ENCODE measurements at regions not wholly inside any gene's neighbourhood (a gene's known extent, or its start where the extent isn't known, plus 50 kb on each side); places are given as distances from the start of the nearest gene placed in this dataset.

DNA sequence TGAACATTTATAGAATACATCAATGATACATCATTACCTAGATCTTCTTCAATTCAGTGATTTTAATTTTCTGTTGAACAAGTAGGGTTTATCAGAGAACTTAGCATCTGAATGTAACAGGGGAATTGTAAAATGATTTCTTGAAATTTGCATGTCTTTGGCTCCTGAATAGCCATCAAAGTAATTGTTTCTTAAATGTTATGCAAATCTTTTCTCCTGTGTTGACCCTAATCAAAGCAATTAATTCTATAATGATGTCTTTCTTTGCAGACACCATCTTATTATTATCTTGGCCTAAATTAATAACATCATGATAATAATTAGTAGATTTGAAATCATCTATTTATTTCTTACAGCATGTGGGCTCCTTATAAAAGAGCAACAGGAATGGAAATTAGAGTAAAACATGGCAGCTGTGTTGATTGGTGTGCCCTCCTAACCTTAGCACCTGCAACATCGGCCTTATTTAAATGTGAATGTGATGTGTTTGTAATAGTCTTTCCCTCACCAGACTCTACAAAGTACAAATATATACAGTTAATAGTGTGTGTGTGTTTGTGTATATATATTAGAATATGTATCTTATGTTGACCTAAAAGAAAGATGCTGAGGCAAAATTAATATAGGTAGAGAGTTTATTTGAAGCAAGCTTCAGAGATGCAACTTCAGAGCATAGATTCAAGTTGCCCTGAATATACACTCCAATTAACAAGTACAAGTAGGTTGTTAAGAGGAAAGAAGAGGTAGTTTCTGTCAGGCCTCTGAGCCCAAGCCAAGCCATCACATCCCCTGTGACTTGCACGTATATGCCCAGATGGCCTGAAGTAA, 328.0 kb upstream of the TECRL start:
- BruUV-seq (replicated peaks): no TSS peak
- H4K20me1 ChIP-seq (ENCODE audit: insufficient read depth, low read length): no peaks in the 10 kb centered on the region
- no peak for TF ChIP-seq TGIF2 (CRISPR knock-in tag; IDR thresholded peaks at IDR 0.05)
- TF ChIP-seq, protein P1, sequence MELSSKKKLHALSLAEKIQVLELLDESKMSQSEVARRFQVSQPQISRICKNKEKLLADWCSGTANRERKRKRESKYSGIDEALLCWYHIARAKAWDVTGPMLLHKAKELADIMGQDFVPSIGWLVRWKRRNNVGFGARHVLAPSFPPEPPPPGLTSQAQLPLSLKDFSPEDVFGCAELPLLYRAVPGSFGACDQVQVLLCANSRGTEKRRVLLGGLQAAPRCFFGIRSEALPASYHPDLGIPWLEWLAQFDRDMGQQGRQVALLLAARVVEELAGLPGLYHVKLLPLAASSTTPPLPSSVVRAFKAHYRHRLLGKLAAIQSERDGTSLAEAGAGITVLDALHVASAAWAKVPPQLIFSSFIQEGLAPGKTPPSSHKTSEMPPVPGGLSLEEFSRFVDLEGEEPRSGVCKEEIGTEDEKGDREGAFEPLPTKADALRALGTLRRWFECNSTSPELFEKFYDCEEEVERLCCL (CRISPR knock-in tag; IDR thresholded peaks at IDR 0.05; ENCODE audit: borderline replicate concordance): no peak
- TF ChIP-seq, protein P2, sequence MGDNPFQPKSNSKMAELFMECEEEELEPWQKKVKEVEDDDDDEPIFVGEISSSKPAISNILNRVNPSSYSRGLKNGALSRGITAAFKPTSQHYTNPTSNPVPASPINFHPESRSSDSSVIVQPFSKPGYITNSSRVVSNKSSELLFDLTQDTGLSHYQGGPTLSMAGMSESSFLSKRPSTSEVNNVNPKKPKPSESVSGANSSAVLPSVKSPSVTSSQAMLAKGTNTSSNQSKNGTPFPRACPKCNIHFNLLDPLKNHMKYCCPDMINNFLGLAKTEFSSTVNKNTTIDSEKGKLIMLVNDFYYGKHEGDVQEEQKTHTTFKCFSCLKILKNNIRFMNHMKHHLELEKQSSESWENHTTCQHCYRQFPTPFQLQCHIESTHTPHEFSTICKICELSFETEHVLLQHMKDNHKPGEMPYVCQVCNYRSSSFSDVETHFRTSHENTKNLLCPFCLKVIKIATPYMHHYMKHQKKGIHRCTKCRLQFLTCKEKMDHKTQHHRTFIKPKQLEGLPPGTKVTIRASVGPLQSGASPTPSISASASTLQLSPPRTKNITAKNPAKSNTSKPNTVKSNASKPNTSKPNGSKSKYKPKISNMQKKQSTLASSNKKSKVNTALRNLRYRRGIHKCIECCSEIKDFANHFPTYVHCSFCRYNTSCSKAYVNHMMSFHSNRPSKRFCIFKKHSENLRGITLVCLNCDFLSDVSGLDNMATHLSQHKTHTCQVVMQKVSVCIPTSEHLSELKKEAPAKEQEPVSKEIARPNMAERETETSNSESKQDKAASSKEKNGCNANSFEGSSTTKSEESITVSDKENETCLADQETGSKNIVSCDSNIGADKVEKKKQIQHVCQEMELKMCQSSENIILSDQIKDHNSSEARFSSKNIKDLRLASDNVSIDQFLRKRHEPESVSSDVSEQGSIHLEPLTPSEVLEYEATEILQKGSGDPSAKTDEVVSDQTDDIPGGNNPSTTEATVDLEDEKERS (CRISPR knock-in tag; IDR thresholded peaks at IDR 0.05): no peak
- TF ChIP-seq, protein P3, sequence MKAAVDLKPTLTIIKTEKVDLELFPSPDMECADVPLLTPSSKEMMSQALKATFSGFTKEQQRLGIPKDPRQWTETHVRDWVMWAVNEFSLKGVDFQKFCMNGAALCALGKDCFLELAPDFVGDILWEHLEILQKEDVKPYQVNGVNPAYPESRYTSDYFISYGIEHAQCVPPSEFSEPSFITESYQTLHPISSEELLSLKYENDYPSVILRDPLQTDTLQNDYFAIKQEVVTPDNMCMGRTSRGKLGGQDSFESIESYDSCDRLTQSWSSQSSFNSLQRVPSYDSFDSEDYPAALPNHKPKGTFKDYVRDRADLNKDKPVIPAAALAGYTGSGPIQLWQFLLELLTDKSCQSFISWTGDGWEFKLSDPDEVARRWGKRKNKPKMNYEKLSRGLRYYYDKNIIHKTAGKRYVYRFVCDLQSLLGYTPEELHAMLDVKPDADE (CRISPR knock-in tag; IDR thresholded peaks at IDR 0.05): no peak
- TF ChIP-seq ZNF775 (CRISPR knock-in tag; IDR thresholded peaks at IDR 0.05; ENCODE audit: borderline replicate concordance): no peak
- intact Hi-C loops (cut with micrococcal nuclease; ENCODE audit: unreplicated experiment): no loop called here
- H3K9me3 ChIP-seq (ENCODE audit: low read length): no peaks in the 10 kb centered on the region
- H3K4me2 ChIP-seq (ENCODE audit: low read depth, low read length): no peak overlapping the region
- ChIA-PET CTCF (ENCODE audit: low intra/inter-chr PET ratio, low total read pairs) (no interaction called here), POLR2A (no interaction called here)
- FAIRE-seq: no peak
- no peak for ATAC-seq
- WGBS (ENCODE audit: low lambda C conversion rate): 0% methylated on average over 2 of the region's 2 CpGs
- H3K9ac ChIP-seq (ENCODE audit: insufficient read depth, low read depth, low read length): no peak overlapping the region
- in situ Hi-C loops (cut with HindIII; ENCODE audit: extremely low pct_ligation_motif_present, low pct_unique_long_range_greater_than_20kb): no loop called here
- no peaks in the 10 kb centered on the region for H3K79me2 ChIP-seq (ENCODE audit: insufficient read depth, low read length)
- H3K27me3 ChIP-seq (ENCODE audit: control insufficient read depth in 1 of 2, insufficient read depth in 2 of 2, low read length in 2 of 2): no peaks in the 10 kb centered on the region
- H3K4me1 ChIP-seq (ENCODE audit: insufficient read depth, low read length): no peaks in the 10 kb centered on the region
- H2AFZ ChIP-seq (ENCODE audit: low read length): no peak overlapping the region
- DNase-seq (ENCODE audit: low spot score): no peak
- no peak overlapping the region for H3K27ac ChIP-seq (ENCODE audit: extremely low read length, insufficient read depth, low read length)
- H3K4me3 ChIP-seq (replicated peaks in 1 of 3; ENCODE audit: insufficient read depth in 1 of 3, low read depth in 2 of 3, low read length in 3 of 3): no peak overlapping the region
- no peaks in the 10 kb centered on the region for H3K36me3 ChIP-seq (replicated peaks in 1 of 2; ENCODE audit: control insufficient read depth in 1 of 2, insufficient read depth in 2 of 2, low read length in 2 of 2)

All from HepG2 (cell line).